ENCODE measurements at regions not wholly inside any gene's neighbourhood (a gene's known extent, or its start where the extent isn't known, plus 50 kb on each side); places are given as distances from the start of the nearest gene placed in this dataset.

DNA sequence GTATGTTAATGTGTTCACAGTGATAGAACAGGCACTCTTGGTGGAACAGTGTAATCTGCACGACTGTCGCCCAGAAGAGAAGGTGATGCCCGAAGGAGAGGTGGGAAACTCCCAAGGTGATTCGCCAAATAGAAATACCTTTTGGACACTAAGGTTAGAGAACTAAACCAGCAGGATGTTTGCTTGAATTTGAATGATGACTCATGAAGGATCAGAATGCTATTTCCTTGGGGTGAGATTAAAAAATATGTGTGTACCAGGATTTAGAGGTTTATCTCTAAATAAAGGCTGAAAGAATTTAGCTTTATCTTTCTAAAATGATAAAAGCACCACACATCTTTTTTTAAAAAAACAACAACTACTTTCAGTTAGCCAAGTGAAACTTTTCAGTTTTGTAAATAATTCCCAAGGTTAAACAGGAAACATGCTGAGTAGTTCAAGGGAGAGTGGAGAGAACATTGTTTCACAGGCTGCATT lies 297.4 kb upstream of the TAS2R1 start:
- Histone ChIP-seq H3K4me3 (no peak overlapping the region), H3K9me3 (ENCODE audit: low read depth) (no peaks in the 10 kb centered on the region), H3K4me1 (peaks cover 5% of the 10 kb centered on the region), H3K36me3 (no peaks in the 10 kb centered on the region), H3K27ac (no peak overlapping the region), H3K27me3 (no peaks in the 10 kb centered on the region), H3K4me2 (no peak overlapping the region), H2AFZ (replicated peaks) (no peak overlapping the region), H3K79me2 (ENCODE audit: low read depth) (no peaks in the 10 kb centered on the region), H3F3A (ENCODE audit: low read depth) (no peaks in the 10 kb centered on the region), H4K20me1 (ENCODE audit: low read depth) (no peaks in the 10 kb centered on the region), H3K9ac (no peak overlapping the region)
- Mint-ChIP-seq H3K4me1 (peaks cover 15% of the 10 kb centered on the region), H3K27me3 (ENCODE audit: insufficient read depth, low read depth) (peaks cover 5% of the 10 kb centered on the region), H3K36me3 (peaks cover 3% of the 10 kb centered on the region), H3K27ac (no peak overlapping the region), H3K9me3 (peaks cover 14% of the 10 kb centered on the region), H3K4me3 (no peak overlapping the region)
- DNase-seq (ENCODE audit: low spot score), result no peak
- TF ChIP-seq, protein P1, sequence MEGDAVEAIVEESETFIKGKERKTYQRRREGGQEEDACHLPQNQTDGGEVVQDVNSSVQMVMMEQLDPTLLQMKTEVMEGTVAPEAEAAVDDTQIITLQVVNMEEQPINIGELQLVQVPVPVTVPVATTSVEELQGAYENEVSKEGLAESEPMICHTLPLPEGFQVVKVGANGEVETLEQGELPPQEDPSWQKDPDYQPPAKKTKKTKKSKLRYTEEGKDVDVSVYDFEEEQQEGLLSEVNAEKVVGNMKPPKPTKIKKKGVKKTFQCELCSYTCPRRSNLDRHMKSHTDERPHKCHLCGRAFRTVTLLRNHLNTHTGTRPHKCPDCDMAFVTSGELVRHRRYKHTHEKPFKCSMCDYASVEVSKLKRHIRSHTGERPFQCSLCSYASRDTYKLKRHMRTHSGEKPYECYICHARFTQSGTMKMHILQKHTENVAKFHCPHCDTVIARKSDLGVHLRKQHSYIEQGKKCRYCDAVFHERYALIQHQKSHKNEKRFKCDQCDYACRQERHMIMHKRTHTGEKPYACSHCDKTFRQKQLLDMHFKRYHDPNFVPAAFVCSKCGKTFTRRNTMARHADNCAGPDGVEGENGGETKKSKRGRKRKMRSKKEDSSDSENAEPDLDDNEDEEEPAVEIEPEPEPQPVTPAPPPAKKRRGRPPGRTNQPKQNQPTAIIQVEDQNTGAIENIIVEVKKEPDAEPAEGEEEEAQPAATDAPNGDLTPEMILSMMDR (IDR thresholded peaks at IDR 0.05), result no peak
- TF ChIP-seq EZH2phosphoT487 (IDR thresholded peaks at IDR 0.05) (no peak), EZH2 (IDR thresholded peaks at IDR 0.05) (no peak)

DNA sequence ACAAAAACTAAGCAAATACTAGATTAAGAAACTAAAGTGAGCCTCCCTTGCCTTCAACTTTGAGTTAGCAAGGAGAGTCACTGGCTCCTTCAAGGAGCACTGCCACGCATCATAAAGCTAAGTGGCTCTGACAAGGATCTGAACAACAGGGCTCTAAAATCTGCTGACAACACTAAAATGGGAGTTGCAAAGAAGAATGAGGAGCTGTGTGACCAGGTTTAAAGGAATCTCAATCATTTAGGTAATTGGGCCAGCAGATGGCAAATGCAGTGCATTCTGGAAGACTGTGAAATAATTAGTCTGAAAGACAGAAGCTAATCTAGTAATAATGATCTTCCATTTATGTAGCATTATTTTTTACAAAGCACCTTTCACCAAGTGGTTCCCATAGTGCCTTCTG lies 297.0 kb upstream of the TAS2R1 start:
- Mint-ChIP-seq H3K4me1 (peaks cover 15% of the 10 kb centered on the region), H3K27me3 (ENCODE audit: insufficient read depth, low read depth) (peaks cover 5% of the 10 kb centered on the region), H3K27ac (no peak overlapping the region), H3K36me3 (peaks cover 3% of the 10 kb centered on the region), H3K9me3 (peaks cover 14% of the 10 kb centered on the region), H3K4me3 (no peak overlapping the region)
- H3K36me3 ChIP-seq, result no peaks in the 10 kb centered on the region
- no peak overlapping the region for H2AFZ ChIP-seq (replicated peaks)
- no peaks in the 10 kb centered on the region for H4K20me1 ChIP-seq (ENCODE audit: low read depth)
- no peaks in the 10 kb centered on the region for H3K27me3 ChIP-seq
- peaks cover 5% of the 10 kb centered on the region for H3K4me1 ChIP-seq
- H3K9ac ChIP-seq, result no peak overlapping the region
- DNase-seq (ENCODE audit: low spot score), result peak; percentile 45
- no peaks in the 10 kb centered on the region for H3F3A ChIP-seq (ENCODE audit: low read depth)
- no peaks in the 10 kb centered on the region for H3K79me2 ChIP-seq (ENCODE audit: low read depth)
- H3K4me3 ChIP-seq, result no peak overlapping the region
- no peak overlapping the region for H3K4me2 ChIP-seq
- H3K27ac ChIP-seq, result no peak overlapping the region
- H3K9me3 ChIP-seq (ENCODE audit: low read depth), result no peaks in the 10 kb centered on the region
- no peak for TF ChIP-seq EZH2 (IDR thresholded peaks at IDR 0.05)

DNA sequence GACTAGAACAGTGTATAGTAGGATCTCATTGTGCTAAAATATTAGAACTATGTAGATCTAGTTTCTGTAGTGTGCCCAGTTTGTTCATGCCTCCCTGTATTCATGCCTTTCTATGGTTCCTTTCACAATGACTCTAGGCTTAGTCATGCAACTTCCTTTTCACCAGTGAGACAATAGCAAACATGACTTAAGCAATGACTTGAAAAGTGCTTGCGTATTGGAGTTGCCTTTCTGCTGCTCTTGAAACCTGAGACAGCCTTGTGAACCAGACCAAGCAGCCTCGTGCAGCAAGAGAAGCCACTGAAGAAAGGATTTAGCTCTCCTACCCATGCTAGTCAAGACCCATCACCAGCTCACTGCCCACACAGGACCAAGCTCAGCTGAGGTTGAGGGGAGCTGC lies 294.5 kb upstream of the TAS2R1 start:
- H3K27ac Mint-ChIP-seq, result peak overlapping the region; percentile 59
- Histone ChIP-seq H3K4me1 (peaks cover 5% of the 10 kb centered on the region), H3K27ac (no peak overlapping the region), H3K36me3 (no peaks in the 10 kb centered on the region), H3K27me3 (no peaks in the 10 kb centered on the region), H4K20me1 (ENCODE audit: low read depth) (no peaks in the 10 kb centered on the region), H2AFZ (replicated peaks) (no peak overlapping the region), H3F3A (ENCODE audit: low read depth) (no peaks in the 10 kb centered on the region), H3K79me2 (ENCODE audit: low read depth) (no peaks in the 10 kb centered on the region), H3K9me3 (ENCODE audit: low read depth) (no peaks in the 10 kb centered on the region), H3K9ac (no peak overlapping the region), H3K4me3 (no peak overlapping the region), H3K4me2 (no peak overlapping the region)
- peaks cover 2% of the 10 kb centered on the region for H3K27me3 Mint-ChIP-seq (ENCODE audit: insufficient read depth, low read depth)
- peaks cover 15% of the 10 kb centered on the region for H3K4me1 Mint-ChIP-seq
- DNase-seq (ENCODE audit: low spot score), result no peak
- no peak overlapping the region for H3K4me3 Mint-ChIP-seq
- H3K9me3 Mint-ChIP-seq, result peaks cover 14% of the 10 kb centered on the region
- TF ChIP-seq EZH2phosphoT487 (IDR thresholded peaks at IDR 0.05) (no peak), EZH2 (IDR thresholded peaks at IDR 0.05) (no peak)
- TF ChIP-seq, protein P1 (IDR thresholded peaks at IDR 0.05), result no peak
- H3K36me3 Mint-ChIP-seq, result peaks cover 3% of the 10 kb centered on the region

DNA sequence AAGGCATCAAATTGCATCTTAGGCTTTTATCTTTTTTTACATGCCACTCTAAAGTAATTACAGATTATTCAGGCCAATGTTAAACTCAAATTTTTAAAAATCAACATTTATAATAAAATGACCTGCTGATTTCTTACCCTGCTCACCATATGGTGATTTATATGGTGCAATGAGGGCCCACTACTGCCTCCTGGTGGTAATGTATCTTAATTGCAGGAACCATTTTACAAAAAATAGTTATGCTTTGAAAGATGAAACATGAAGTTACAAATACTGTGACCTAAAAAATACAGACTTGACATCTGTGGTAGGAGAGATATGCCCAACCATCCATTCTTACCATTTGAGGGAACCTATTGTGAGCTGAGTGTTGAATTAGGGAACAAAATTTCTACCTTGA lies 292.6 kb upstream of the TAS2R1 start:
- no peaks in the 10 kb centered on the region for H3K36me3 ChIP-seq
- no peak for DNase-seq (ENCODE audit: low spot score)
- no peaks in the 10 kb centered on the region for H4K20me1 ChIP-seq (ENCODE audit: low read depth)
- H3K4me3 Mint-ChIP-seq, result no peak overlapping the region
- H3K4me3 ChIP-seq, result no peak overlapping the region
- H2AFZ ChIP-seq (replicated peaks), result no peak overlapping the region
- H3K27me3 Mint-ChIP-seq (ENCODE audit: insufficient read depth, low read depth), result no peaks in the 10 kb centered on the region
- peaks cover 3% of the 10 kb centered on the region for H3K36me3 Mint-ChIP-seq
- peaks cover 5% of the 10 kb centered on the region for H3K4me1 ChIP-seq
- no peak overlapping the region for H3K27ac ChIP-seq
- H3K4me2 ChIP-seq, result no peak overlapping the region
- H3K9ac ChIP-seq, result no peak overlapping the region
- no peak overlapping the region for H3K27ac Mint-ChIP-seq
- H3F3A ChIP-seq (ENCODE audit: low read depth), result no peaks in the 10 kb centered on the region
- H3K79me2 ChIP-seq (ENCODE audit: low read depth), result no peaks in the 10 kb centered on the region
- no peaks in the 10 kb centered on the region for H3K27me3 ChIP-seq
- H3K4me1 Mint-ChIP-seq, result peaks cover 9% of the 10 kb centered on the region
- H3K9me3 Mint-ChIP-seq, result peaks cover 14% of the 10 kb centered on the region
- TF ChIP-seq, protein P1 (IDR thresholded peaks at IDR 0.05), result peak; percentile 52
- TF ChIP-seq EZH2phosphoT487 (IDR thresholded peaks at IDR 0.05), result no peak
- no peaks in the 10 kb centered on the region for H3K9me3 ChIP-seq (ENCODE audit: low read depth)

All from neural progenitor cell (in vitro differentiated cells).